Mammary epithelial cell (primary cell): ENCODE measurements at regions not wholly inside any gene's neighbourhood (a gene's known extent, or its start where the extent isn't known, plus 50 kb on each side); places are given as distances from the start of the nearest gene placed in this dataset.

Experiments
- CTCF ChIP-seq, 2 donors: IDR thresholded peaks in 1 of 2; conservative IDR thresholded peaks in 1 of 2; 2 replicates each; pipeline ENCODE4 v1.5.1; 2011 to 2012; ENCODE audit warnings: inconsistent platforms in 2 of 2, low read length in 2 of 2, mild to moderate bottlenecking in 2 of 2, control low read depth in 1 of 2, low read depth in 1 of 2; ENCODE audit not compliant: insufficient read depth in 1 of 2; ENCODE audit errors: extremely low read depth in 1 of 2
- EZH2 ChIP-seq: IDR thresholded peaks from 2 replicates; pipeline ENCODE4 v1.6.1; 2012; ENCODE audit warnings: low read length, inconsistent platforms, borderline replicate concordance

GRCh38 chr14:42437809-42438208, 831.1 kb downstream of the LRFN5 start:
- TF ChIP-seq CTCF (conservative IDR thresholded peaks at IDR 0.05 in 1 of 2, IDR thresholded peaks at IDR 0.05 in 1 of 2; ENCODE audit: extremely low read depth in 1 of 2, insufficient read depth in 1 of 2, low read depth in 1 of 2, low read length in 2 of 2) (no peak), EZH2 (no peak)
